ENCODE measurements at regions not wholly inside any gene's neighbourhood (a gene's known extent, or its start where the extent isn't known, plus 50 kb on each side); places are given as distances from the start of the nearest gene placed in this dataset.

GRCh38 chr4:1490654-1491327 is 84.5 kb upstream of the NKX1-1 start:
- H3K27me3 ChIP-seq (ENCODE audit: control insufficient read depth in 2 of 2, insufficient read depth in 2 of 2, low read length in 2 of 2), result no peaks in the 10 kb centered on the region
- dilution Hi-C loops (cut with MboI; ENCODE audit: extremely low pct_ligation_motif_present, low sequenced_read_pairs) (no loop called here), intact Hi-C loops (cut with micrococcal nuclease) (no loop called here)
- no peak for DNase-seq (ENCODE audit: low read depth, low spot score)
- no TSS peak for BruUV-seq (replicated peaks)
- no peaks in the 10 kb centered on the region for H4K20me1 ChIP-seq (replicated peaks; ENCODE audit: control insufficient read depth, extremely low read depth, insufficient read depth, low read length)
- H2AFZ ChIP-seq (ENCODE audit: low read depth, low read length), result no peak overlapping the region
- H3K36me3 ChIP-seq (ENCODE audit: control insufficient read depth in 2 of 2, extremely low read depth in 1 of 2, insufficient read depth in 2 of 2, low read length in 2 of 2), result no peaks in the 10 kb centered on the region
- H3K4me3 ChIP-seq (replicated peaks in 1 of 3; ENCODE audit: insufficient read depth in 1 of 3, low read depth in 1 of 3, low read length in 3 of 3), result no peak overlapping the region
- FAIRE-seq, result no peak
- POLR2A ChIA-PET, result no interaction called here
- H3K9me3 ChIP-seq (replicated peaks; ENCODE audit: control insufficient read depth, insufficient read depth, low read length), result no peaks in the 10 kb centered on the region
- no peak for TF ChIP-seq CTCF (IDR thresholded peaks at IDR 0.05; ENCODE audit: extremely low read depth in 1 of 2, insufficient read depth in 1 of 2, low read depth in 1 of 2, low read length in 2 of 2)
- TF ChIP-seq GATA2 (IDR thresholded peaks at IDR 0.05; ENCODE audit: insufficient read depth, insufficient read length, low read depth, low read length), result no peak
- TF ChIP-seq EZH2 (IDR thresholded peaks at IDR 0.05; ENCODE audit: borderline replicate concordance, low read depth, low read length, severe bottlenecking), result no peak
- TF ChIP-seq MYC (IDR thresholded peaks at IDR 0.05; ENCODE audit: low read depth, low read length), result no peak
- TF ChIP-seq POLR2A (IDR thresholded peaks at IDR 0.05; ENCODE audit: low read depth, low read length), result no peak
- no peak for TF ChIP-seq POLR2AphosphoS5 (IDR thresholded peaks at IDR 0.05; ENCODE audit: insufficient read depth, low read depth, low read length)
- no peak for TF ChIP-seq JUN (IDR thresholded peaks at IDR 0.05; ENCODE audit: borderline replicate concordance, insufficient read depth, insufficient read length, low read depth)
- H3K9ac ChIP-seq (replicated peaks; ENCODE audit: extremely low read depth, insufficient read depth, low read length), result no peak overlapping the region
- no peaks in the 10 kb centered on the region for H3K4me1 ChIP-seq (ENCODE audit: control insufficient read depth, extremely low read depth, insufficient read depth, low read length)
- no peak overlapping the region for H3K4me2 ChIP-seq (ENCODE audit: insufficient read depth, low read length)
- no peak overlapping the region for H3K27ac ChIP-seq (ENCODE audit: insufficient read depth, low read depth, low read length)
- H3K9me1 ChIP-seq (replicated peaks; ENCODE audit: control insufficient read depth, extremely low read depth, insufficient read depth, low read length), result no peaks in the 10 kb centered on the region
- CTCF ChIA-PET, result no interaction called here
- H3K79me2 ChIP-seq (ENCODE audit: control insufficient read depth, insufficient read depth, low read length), result no peaks in the 10 kb centered on the region

Measured in endothelial cell of umbilical vein (primary cell).